DOHH2 (cell line): ENCODE measurements at regions not wholly inside any gene's neighbourhood (a gene's known extent, or its start where the extent isn't known, plus 50 kb on each side); places are given as distances from the start of the nearest gene placed in this dataset.

Source experiments
- CTCF ChIP-seq: fragments of 200-600 bp; sonication (generic); IDR thresholded peaks from one replicate; pipeline ENCODE4 v1.5.1; 2014; ENCODE audit warnings: antibody characterized with exemption, mild to moderate bottlenecking, low read depth, low read length; ENCODE audit not compliant: poor library complexity, severe bottlenecking
- EZH2phosphoT487 ChIP-seq: fragments of 200-600 bp; sonication (generic); IDR thresholded peaks from 2 replicates; pipeline ENCODE4 v1.6.1; 2017; ENCODE audit warnings: borderline replicate concordance, mild to moderate bottlenecking, antibody characterized with exemption, low read length, moderate library complexity, mixed read lengths

- TF ChIP-seq CTCF (no peak), EZH2phosphoT487 (no peak)
These were observed 542.1 kb downstream of the UQCRFS1 start for GRCh38 chr19:28670836-28671235.
